ENCODE measurements at regions not wholly inside any gene's neighbourhood (a gene's known extent, or its start where the extent isn't known, plus 50 kb on each side); places are given as distances from the start of the nearest gene placed in this dataset.

- no peak overlapping the region for H3K4ac ChIP-seq (ENCODE audit: low read depth, low read length)
- no peak overlapping the region for H4K8ac ChIP-seq (ENCODE audit: low read depth in 2 of 2, low read length in 2 of 2)
- H4K20me1 ChIP-seq (ENCODE audit: insufficient read depth, low read length): no peaks in the 10 kb centered on the region
- no peak overlapping the region for H3K23ac ChIP-seq (ENCODE audit: low read depth, low read length)
- no peak overlapping the region for H2BK120ac ChIP-seq (ENCODE audit: low read depth, low read length)
- no peak for ATAC-seq (ENCODE audit: low read depth)
- no peak overlapping the region for H2BK5ac ChIP-seq (ENCODE audit: low read depth, low read length, poor library complexity, severe bottlenecking)
- DNase-seq: no peak
- no peak overlapping the region for H2AK9ac ChIP-seq (replicated peaks; ENCODE audit: low read depth, low read length, poor library complexity)
- dilution Hi-C loops (cut with HindIII; ENCODE audit: low sequenced_read_pairs, unreplicated experiment): no loop called here
- H3K36me3 ChIP-seq (ENCODE audit: control insufficient read depth, insufficient read depth, low read length): no peaks in the 10 kb centered on the region
- no peak overlapping the region for H4K91ac ChIP-seq (ENCODE audit: insufficient read depth, low read depth, low read length)
- H3K9me1 ChIP-seq (ENCODE audit: insufficient read depth, low read length): no peaks in the 10 kb centered on the region
- no peak overlapping the region for H2BK15ac ChIP-seq (ENCODE audit: low read depth, low read length)
- no peak overlapping the region for H3K56ac ChIP-seq (ENCODE audit: extremely low read depth, insufficient read depth, low read length)
- H2AFZ ChIP-seq (replicated peaks; ENCODE audit: low read length, poor library complexity): no peak overlapping the region
- H3K4me1 ChIP-seq (ENCODE audit: control insufficient read depth, insufficient read depth, low read length): no peaks in the 10 kb centered on the region
- no peak overlapping the region for H3K27ac ChIP-seq (ENCODE audit: insufficient read depth, low read length)
- ChIA-PET CTCF (interaction anchor here (1.0 kb wide), 1 partner anchor 9 kb away, joined by 3 read pairs; no protein-coding TSS in a partner anchor), POLR2A (ENCODE audit: unreplicated experiment) (no interaction called here)
- H3K9me3 ChIP-seq (ENCODE audit: control insufficient read depth, insufficient read depth, low read length): no peaks in the 10 kb centered on the region
- H3K27me3 ChIP-seq (ENCODE audit: control insufficient read depth, insufficient read depth, low read length): no peaks in the 10 kb centered on the region
- H3K4me3 ChIP-seq (ENCODE audit: insufficient read depth, low read depth, low read length): no peak overlapping the region
- no peaks in the 10 kb centered on the region for H3K79me1 ChIP-seq (ENCODE audit: low read depth in 1 of 2, low read length in 2 of 2)
- no peak overlapping the region for H3K9ac ChIP-seq (ENCODE audit: low read depth, low read length)
- H4K5ac ChIP-seq (ENCODE audit: low read depth, low read length): no peak overlapping the region
- intact Hi-C loops (cut with micrococcal nuclease): no loop called here
- no TSS peak for BruUV-seq (replicated peaks)
- no peak overlapping the region for H2BK20ac ChIP-seq (ENCODE audit: low read depth, low read length)
- no peak overlapping the region for H3K4me2 ChIP-seq (ENCODE audit: low read depth, low read length)
- no peak overlapping the region for H3K14ac ChIP-seq (replicated peaks; ENCODE audit: low read depth, low read length)
- no peak overlapping the region for H2AK5ac ChIP-seq (ENCODE audit: low read depth, low read length)
- TF ChIP-seq MAZ (IDR thresholded peaks at IDR 0.05; ENCODE audit: borderline replicate concordance, low read depth, low read length) (no peak), ELK1 (IDR thresholded peaks at IDR 0.05; ENCODE audit: borderline replicate concordance, low read depth, low read length) (no peak), RCOR1 (IDR thresholded peaks at IDR 0.05; ENCODE audit: insufficient replicate concordance, low read length) (no peak), BHLHE40 (IDR thresholded peaks at IDR 0.05; ENCODE audit: low read depth, low read length) (no peak), SMC3 (IDR thresholded peaks at IDR 0.05; ENCODE audit: low read depth, low read length) (no peak), MXI1 (IDR thresholded peaks at IDR 0.05; ENCODE audit: borderline replicate concordance, low read depth, low read length) (no peak), RFX5 (IDR thresholded peaks at IDR 0.05; ENCODE audit: low read depth, low read length) (no peak), CEBPB (IDR thresholded peaks at IDR 0.05; ENCODE audit: low read depth, low read length) (no peak), CTCF (conservative IDR thresholded peaks at IDR 0.05; ENCODE audit: low read depth, low read length) (no peak), USF2 (IDR thresholded peaks at IDR 0.05; ENCODE audit: low read depth, low read length) (no peak), MAFK (IDR thresholded peaks at IDR 0.05; ENCODE audit: low read depth, low read length) (no peak), NFE2L2 (IDR thresholded peaks at IDR 0.05; ENCODE audit: low read depth, low read length) (no peak), CHD1 (IDR thresholded peaks at IDR 0.05; ENCODE audit: low read depth, low read length) (no peak), FOS (IDR thresholded peaks at IDR 0.05; ENCODE audit: low read depth, low read length) (no peak), RAD21 (IDR thresholded peaks at IDR 0.05; ENCODE audit: low read length) (no peak), POLR2A (IDR thresholded peaks at IDR 0.05; ENCODE audit: low read depth, low read length) (no peak)
- in situ Hi-C loops (cut with MboI; ENCODE audit: low sequenced_read_pairs): no loop called here
- no peak overlapping the region for H3K18ac ChIP-seq (ENCODE audit: low read depth, low read length)
- no CpG with 5 or more reads among the region's 1 CpG for WGBS, 2 experiments (ENCODE audit: extremely low coverage in 2 of 2, insufficient read length in 1 of 2)
Observed at GRCh38 chr4:166391501-166391900, 518.5 kb downstream of the TLL1 start.

Measured in IMR-90 (cell line).